Fibroblast of pulmonary artery (primary cell): ENCODE measurements at regions not wholly inside any gene's neighbourhood (a gene's known extent, or its start where the extent isn't known, plus 50 kb on each side); places are given as distances from the start of the nearest gene placed in this dataset.

Source experiments
- DNase-seq: peaks from one replicate; pipeline ENCODE4 v3.0.0-alpha.2; 2010; ENCODE audit warnings: low read depth
- H3K4me3 ChIP-seq: replicated peaks from 2 replicates; pipeline ENCODE4 v1.5.1; 2011; ENCODE audit warnings: low read depth, mild to moderate bottlenecking, control low read depth, low read length, moderate library complexity
- CTCF ChIP-seq: IDR thresholded peaks from 2 replicates; pipeline ENCODE4 v1.5.1; 2011; ENCODE audit warnings: mild to moderate bottlenecking, control low read depth, low read length, inconsistent platforms; ENCODE audit errors: missing control alignments

GRCh38 chr21:21740207-21740606, 742.0 kb downstream of the NCAM2 start:
- no peak overlapping the region for H3K4me3 ChIP-seq
- TF ChIP-seq CTCF, result no peak
- no peak for DNase-seq

GRCh38 chr21:21750124-21750825, 752.1 kb downstream of the NCAM2 start:
- no peak for DNase-seq
- no peak for TF ChIP-seq CTCF
- no peak overlapping the region for H3K4me3 ChIP-seq

GRCh38 chr21:21751286-21751685, 753.1 kb downstream of the NCAM2 start:
- TF ChIP-seq CTCF, result no peak
- no peak for DNase-seq
- H3K4me3 ChIP-seq, result no peak overlapping the region

GRCh38 chr21:21762855-21763254, 764.6 kb downstream of the NCAM2 start:
- H3K4me3 ChIP-seq, result no peak overlapping the region
- no peak for TF ChIP-seq CTCF
- no peak for DNase-seq

GRCh38 chr21:21764281-21764680, 766.1 kb downstream of the NCAM2 start:
- no peak for TF ChIP-seq CTCF
- no peak overlapping the region for H3K4me3 ChIP-seq
- no peak for DNase-seq

- DNase-seq, result no peak
- H3K4me3 ChIP-seq, result no peak overlapping the region
Observed at GRCh38 chr21:21767276-21767675, 769.1 kb downstream of the NCAM2 start.

More at GRCh38 chr21:21767276-21767675, 769.1 kb downstream of the NCAM2 start:
- no peak for TF ChIP-seq CTCF
